Brain pericyte (primary cell): ENCODE measurements at regions not wholly inside any gene's neighbourhood (a gene's known extent, or its start where the extent isn't known, plus 50 kb on each side); places are given as distances from the start of the nearest gene placed in this dataset.
"Not testable (repeated sequence)": the region's sequence is repeated elsewhere in the genome, so short reads cannot be mapped to it uniquely, and the experiment has no call there.

ENCODE experiments used
- DNase-seq: peaks from one replicate; pipeline ENCODE4 v3.0.0-alpha.2; 2012; ENCODE audit warnings: low read depth, low spot score

GRCh38 chr3:104360038-104360437 lies 1006.7 kb upstream of the ALCAM start:
- DNase-seq, result no peak

- DNase-seq, result not testable (repeated sequence)
Measured at GRCh38 chr3:104361748-104362147, 1005.0 kb upstream of the ALCAM start.

GRCh38 chr3:104362319-104362718 lies 1004.4 kb upstream of the ALCAM start:
- no peak for DNase-seq

- no peak for DNase-seq
Measured at GRCh38 chr3:104367000-104367399, 999.7 kb upstream of the ALCAM start.

GRCh38 chr3:104368760-104369159 lies 997.9 kb upstream of the ALCAM start:
- DNase-seq, result no peak

- DNase-seq, result no peak
Measured at GRCh38 chr3:104385421-104385820, 981.3 kb upstream of the ALCAM start.

- DNase-seq, result no peak
Measured at GRCh38 chr3:104388619-104389018, 978.1 kb upstream of the ALCAM start.

GRCh38 chr3:104392327-104392726 lies 974.4 kb upstream of the ALCAM start:
- DNase-seq, result no peak

GRCh38 chr3:104396974-104397669 lies 969.6 kb upstream of the ALCAM start:
- no peak for DNase-seq

GRCh38 chr3:104397713-104398112 lies 969.0 kb upstream of the ALCAM start:
- no peak for DNase-seq

- no peak for DNase-seq
Measured at GRCh38 chr3:104402902-104403301, 963.8 kb upstream of the ALCAM start.

- DNase-seq, result no peak
Measured at GRCh38 chr3:104411757-104412156, 955.0 kb upstream of the ALCAM start.

GRCh38 chr3:104412608-104413580 lies 953.8 kb upstream of the ALCAM start:
- no peak for DNase-seq

- DNase-seq, result no peak
Measured at GRCh38 chr3:104428337-104428925, 938.3 kb upstream of the ALCAM start.

GRCh38 chr3:104429727-104430126 lies 937.0 kb upstream of the ALCAM start:
- DNase-seq, result no peak

- no peak for DNase-seq
Measured at GRCh38 chr3:104436506-104436905, 930.2 kb upstream of the ALCAM start.

GRCh38 chr3:104437131-104437750 lies 929.5 kb upstream of the ALCAM start:
- DNase-seq, result no peak

GRCh38 chr3:104437891-104438290 lies 928.8 kb upstream of the ALCAM start:
- no peak for DNase-seq

GRCh38 chr3:104438706-104439105 lies 928.0 kb upstream of the ALCAM start:
- DNase-seq, result no peak

- DNase-seq, result not testable (repeated sequence)
Measured at GRCh38 chr3:104445252-104445919, 921.3 kb upstream of the ALCAM start.

GRCh38 chr3:104447681-104448080 lies 919.0 kb upstream of the ALCAM start:
- no peak for DNase-seq
